Nephron (organoid): ENCODE measurements at regions not wholly inside any gene's neighbourhood (a gene's known extent, or its start where the extent isn't known, plus 50 kb on each side); places are given as distances from the start of the nearest gene placed in this dataset.

Experiments used
- H3K27ac Mint-ChIP-seq, 3 experiments: 2 replicates each; pipeline ENCODE4 v1.8.0; 2020; ENCODE audit warnings: mixed read lengths in 3 of 3, mild to moderate bottlenecking in 2 of 3, moderate library complexity in 1 of 3
- H3K27me3 Mint-ChIP-seq: 2 replicates; pipeline ENCODE4 v1.8.0; 2021; ENCODE audit warnings: low read depth, mild to moderate bottlenecking, moderate library complexity, mixed read lengths
- H3K36me3 Mint-ChIP-seq: 2 replicates; pipeline ENCODE4 v1.8.0; 2020; ENCODE audit warnings: low read depth, mixed read lengths
- H3K4me1 Mint-ChIP-seq: 2 replicates; pipeline ENCODE4 v1.8.0; 2020; ENCODE audit warnings: mixed read lengths
- H3K4me3 Mint-ChIP-seq, 3 experiments: 2 replicates each; pipeline ENCODE4 v1.8.0; 2020; ENCODE audit warnings: mild to moderate bottlenecking in 3 of 3, mixed read lengths in 3 of 3, moderate library complexity in 2 of 3
- H3K9me3 Mint-ChIP-seq: 2 replicates; pipeline ENCODE4 v1.8.0; 2020; ENCODE audit warnings: mixed read lengths
- CTCF ChIP-seq, 3 experiments: fragments of 200-600 bp; sonication (generic); IDR thresholded peaks; one replicate each; pipeline ENCODE4 v1.5.0; 2021; ENCODE audit warnings: antibody characterized with exemption in 3 of 3; ENCODE audit not compliant: unreplicated experiment in 3 of 3

GRCh38 chr1:34617321-34618118, 137.3 kb upstream of the GJB5 start:
- Mint-ChIP-seq H3K36me3 (no peaks in the 10 kb centered on the region), H3K9me3 (no peaks in the 10 kb centered on the region), H3K27me3 (peaks cover 19% of the 10 kb centered on the region), H3K4me3 (no peak overlapping the region), H3K4me1 (no peaks in the 10 kb centered on the region), H3K27ac (no peak overlapping the region)
- TF ChIP-seq CTCF (IDR thresholded peaks at IDR 0.05; ENCODE audit: unreplicated experiment in 3 of 3), result no peak

- Mint-ChIP-seq H3K9me3 (no peaks in the 10 kb centered on the region), H3K27me3 (peaks cover 20% of the 10 kb centered on the region), H3K4me3 (no peak overlapping the region), H3K36me3 (no peaks in the 10 kb centered on the region), H3K4me1 (no peaks in the 10 kb centered on the region), H3K27ac (no peak overlapping the region)
- TF ChIP-seq CTCF (IDR thresholded peaks at IDR 0.05; ENCODE audit: unreplicated experiment in 3 of 3), result no peak
These were observed 136.5 kb upstream of the GJB5 start for GRCh38 chr1:34618381-34618780.

- TF ChIP-seq CTCF (IDR thresholded peaks at IDR 0.05; ENCODE audit: unreplicated experiment in 3 of 3), result no peak
- Mint-ChIP-seq H3K4me3 (no peak overlapping the region), H3K27me3 (peaks cover 18% of the 10 kb centered on the region), H3K36me3 (no peaks in the 10 kb centered on the region), H3K4me1 (no peaks in the 10 kb centered on the region), H3K9me3 (peaks cover 2% of the 10 kb centered on the region), H3K27ac (no peak overlapping the region)
These were observed 135.6 kb upstream of the GJB5 start for GRCh38 chr1:34619256-34619655.

GRCh38 chr1:34621916-34622315, 132.9 kb upstream of the GJB5 start:
- Mint-ChIP-seq H3K27me3 (peaks cover 22% of the 10 kb centered on the region), H3K27ac (no peak overlapping the region), H3K4me1 (no peaks in the 10 kb centered on the region), H3K4me3 (no peak overlapping the region), H3K36me3 (no peaks in the 10 kb centered on the region), H3K9me3 (peaks cover 2% of the 10 kb centered on the region)
- TF ChIP-seq CTCF (IDR thresholded peaks at IDR 0.05; ENCODE audit: unreplicated experiment in 3 of 3), result no peak

- Mint-ChIP-seq H3K4me1 (no peaks in the 10 kb centered on the region), H3K9me3 (peaks cover 2% of the 10 kb centered on the region), H3K27me3 (peaks cover 29% of the 10 kb centered on the region), H3K27ac (no peak overlapping the region), H3K36me3 (no peaks in the 10 kb centered on the region), H3K4me3 (no peak overlapping the region)
- no peak for TF ChIP-seq CTCF (IDR thresholded peaks at IDR 0.05; ENCODE audit: unreplicated experiment in 3 of 3)
These were observed 129.3 kb upstream of the GJB5 start for GRCh38 chr1:34625521-34626015.
